Right hindlimb (tissue), 1 donor: ENCODE measurements at regions not wholly inside any gene's neighbourhood (a gene's known extent, or its start where the extent isn't known, plus 50 kb on each side); places are given as distances from the start of the nearest gene placed in this dataset.
"Not testable (repeated sequence)": the region's sequence is repeated elsewhere in the genome, so short reads cannot be mapped to it uniquely, and the experiment has no call there.

Experiments
- DNase-seq: peaks from one replicate; pipeline ENCODE4 v3.0.0-alpha.2; 2018

- no peak for DNase-seq
Observed at GRCh38 chr3:192055946-192056345, 595.0 kb downstream of the PYDC2 start.

DNA sequence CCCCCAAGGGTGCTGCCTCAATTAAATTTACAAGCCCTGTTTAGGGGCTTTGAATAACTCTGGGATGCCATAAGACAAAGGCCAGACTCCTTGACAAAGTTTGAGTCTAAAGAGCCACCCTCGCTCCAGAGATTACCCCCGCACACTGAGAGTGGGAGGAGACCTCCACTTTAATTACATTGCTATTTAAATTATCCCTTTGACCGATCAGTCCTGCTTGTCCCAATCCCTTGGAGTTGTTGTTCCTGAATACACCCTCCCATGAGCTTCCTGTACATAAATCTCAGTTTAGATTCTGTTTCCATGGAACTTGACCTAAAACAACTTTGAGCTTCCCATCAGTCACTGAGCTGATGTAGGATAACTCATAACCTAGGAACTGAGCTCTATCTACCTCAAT lies 596.3 kb downstream of the PYDC2 start:
- DNase-seq: no peak

DNA sequence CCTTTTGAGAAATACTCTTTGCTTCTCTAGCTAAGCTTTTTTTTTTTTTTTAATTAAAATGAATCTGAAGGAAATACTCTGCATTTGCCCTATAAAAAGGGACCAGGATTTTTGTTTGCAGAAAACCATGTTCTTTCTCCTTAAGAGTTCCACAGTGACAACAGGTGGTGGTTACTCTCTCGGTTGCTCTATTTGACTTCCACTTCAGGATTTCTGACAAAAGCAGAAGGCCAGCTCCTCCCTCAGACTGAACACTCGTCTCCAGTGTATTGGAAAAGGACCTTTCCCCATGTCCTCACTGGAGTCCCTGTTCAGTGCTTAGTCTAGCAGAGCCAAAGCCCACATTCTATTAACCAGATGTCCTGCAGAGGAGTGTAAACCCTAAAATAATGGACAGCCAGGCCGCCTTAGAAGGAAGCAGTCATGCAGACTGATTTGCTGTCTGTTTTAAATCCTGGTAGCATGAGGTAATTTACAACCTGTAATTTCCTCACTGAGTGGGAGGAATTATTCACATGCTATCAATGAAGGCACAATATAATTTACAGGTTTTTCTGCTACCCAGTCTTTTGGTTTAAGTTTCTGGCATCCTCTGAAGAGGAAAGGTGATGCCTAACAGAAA lies 599.3 kb downstream of the PYDC2 start:
- no peak for DNase-seq

GRCh38 chr3:192061426-192061825 lies 600.5 kb downstream of the PYDC2 start:
- DNase-seq: no peak

DNA sequence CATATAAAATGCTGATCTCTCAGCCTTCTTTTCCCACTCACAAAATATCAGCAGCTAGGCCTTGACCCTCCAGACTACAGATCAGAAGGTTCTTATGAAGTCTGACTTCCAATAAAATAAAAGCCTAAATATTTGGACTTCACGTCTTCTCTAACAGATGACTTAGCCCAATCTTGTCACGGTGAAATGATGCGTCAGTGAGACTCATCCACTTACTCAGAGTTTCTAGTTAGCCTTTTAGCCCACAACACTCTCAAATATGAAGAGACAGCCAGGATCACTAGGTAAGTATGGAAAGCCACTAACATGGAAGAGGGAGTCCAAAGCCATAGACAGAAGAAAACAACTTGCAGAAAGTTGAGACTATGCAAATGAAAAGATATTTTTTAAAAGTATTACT lies 601.2 kb downstream of the PYDC2 start:
- DNase-seq: no peak

GRCh38 chr3:192063570-192063969 lies 602.6 kb downstream of the PYDC2 start:
- DNase-seq: no peak

DNA sequence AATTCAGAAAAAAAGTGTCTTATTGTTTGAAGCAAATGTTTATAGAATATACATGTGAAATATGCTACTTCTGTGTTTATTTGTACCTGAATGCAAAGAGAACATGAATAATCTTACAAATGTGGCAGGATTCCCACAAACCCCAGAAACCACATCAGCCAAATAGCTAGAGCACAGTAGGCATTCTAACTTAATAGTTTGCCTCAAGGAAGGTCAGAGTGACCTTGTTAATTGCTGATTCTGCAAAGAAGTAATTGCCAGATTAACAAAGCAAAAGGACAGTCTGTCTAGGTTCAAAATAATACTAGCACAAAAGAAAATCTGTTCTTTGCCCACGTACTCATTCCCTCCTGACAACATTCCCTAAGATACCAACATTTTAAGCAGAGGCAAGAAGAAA lies 604.0 kb downstream of the PYDC2 start:
- DNase-seq: no peak

- DNase-seq: not testable (repeated sequence)
Observed at GRCh38 chr3:192066253-192066652, 605.3 kb downstream of the PYDC2 start.

GRCh38 chr3:192068464-192069254 lies 607.7 kb downstream of the PYDC2 start:
- DNase-seq: no peak

- no peak for DNase-seq
Observed at GRCh38 chr3:192077795-192078497, 617.0 kb downstream of the PYDC2 start.

- no peak for DNase-seq
Observed at GRCh38 chr3:192079098-192079497, 618.1 kb downstream of the PYDC2 start.

- no peak for DNase-seq
Observed at GRCh38 chr3:192080336-192080735, 619.4 kb downstream of the PYDC2 start.

DNA sequence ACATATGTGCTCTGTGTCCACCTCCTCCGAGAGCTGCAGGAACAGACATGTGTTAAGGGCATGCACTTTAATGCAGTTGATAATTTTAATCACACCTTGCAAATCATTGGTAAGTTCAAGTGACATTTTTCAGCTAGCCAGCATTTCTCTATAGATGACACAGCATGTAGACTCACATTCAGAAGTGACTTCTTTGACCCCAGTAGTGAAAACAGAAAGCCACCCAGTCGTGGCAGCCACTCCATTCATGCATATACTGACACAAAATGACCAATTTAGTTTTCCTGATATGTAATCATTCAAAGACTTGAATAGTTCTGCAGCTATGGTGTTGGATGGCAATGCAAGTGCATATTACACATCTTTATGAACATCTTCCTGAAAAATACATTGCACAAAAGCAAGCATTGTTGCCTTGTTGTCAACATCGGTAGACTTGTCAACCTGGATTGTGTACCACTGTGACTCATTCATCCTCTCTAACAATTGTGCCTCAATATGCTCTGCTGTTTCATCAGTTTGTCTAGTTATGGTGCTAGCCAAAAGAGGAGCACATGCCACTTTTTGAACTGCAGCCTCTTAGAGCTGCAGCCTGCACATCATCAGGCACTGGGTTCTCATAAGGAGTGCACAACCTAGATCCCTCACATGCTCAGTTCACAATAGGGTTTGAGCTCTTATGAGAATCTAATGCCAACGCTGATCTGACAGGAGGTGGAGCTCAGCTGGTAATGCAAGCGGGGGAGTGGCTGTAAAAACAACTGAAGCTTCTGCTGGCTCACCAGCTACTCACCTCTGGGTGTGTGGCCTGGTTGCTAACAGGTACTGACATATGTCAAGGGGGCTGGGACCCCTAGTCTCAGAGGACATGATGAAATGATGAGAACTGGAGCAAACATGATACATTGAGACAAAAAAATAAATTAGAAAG lies 622.0 kb downstream of the PYDC2 start:
- no peak for DNase-seq
